Sigmoid colon (tissue), 4 donors: ENCODE measurements at regions not wholly inside any gene's neighbourhood (a gene's known extent, or its start where the extent isn't known, plus 50 kb on each side); places are given as distances from the start of the nearest gene placed in this dataset.

Experiments used
- POLR2A ChIP-seq, 2 donors: fragments of 450-650 bp; IDR thresholded peaks; one replicate each; pipeline ENCODE4 v1.6.1; 2016; ENCODE audit warnings: antibody characterized with exemption in 2 of 2, mild to moderate bottlenecking in 2 of 2, moderate library complexity in 2 of 2
- POLR2AphosphoS5 ChIP-seq, 4 donors: sonication (generic); formaldehyde crosslinking; IDR thresholded peaks; one replicate each; pipeline ENCODE4 v1.6.1; 2017; ENCODE audit warnings: antibody characterized with exemption in 4 of 4
- TF ChIP-seq, protein P1 (sequence below), 4 experiments: fragments of 450-650 bp in 3 of 4; fragments of 200-600 bp in 1 of 4; IDR thresholded peaks; one replicate each; pipeline ENCODE4 v1.5.1; 2016 to 2019; ENCODE audit warnings: antibody characterized with exemption in 4 of 4, mild to moderate bottlenecking in 3 of 4, moderate library complexity in 2 of 4

DNA sequence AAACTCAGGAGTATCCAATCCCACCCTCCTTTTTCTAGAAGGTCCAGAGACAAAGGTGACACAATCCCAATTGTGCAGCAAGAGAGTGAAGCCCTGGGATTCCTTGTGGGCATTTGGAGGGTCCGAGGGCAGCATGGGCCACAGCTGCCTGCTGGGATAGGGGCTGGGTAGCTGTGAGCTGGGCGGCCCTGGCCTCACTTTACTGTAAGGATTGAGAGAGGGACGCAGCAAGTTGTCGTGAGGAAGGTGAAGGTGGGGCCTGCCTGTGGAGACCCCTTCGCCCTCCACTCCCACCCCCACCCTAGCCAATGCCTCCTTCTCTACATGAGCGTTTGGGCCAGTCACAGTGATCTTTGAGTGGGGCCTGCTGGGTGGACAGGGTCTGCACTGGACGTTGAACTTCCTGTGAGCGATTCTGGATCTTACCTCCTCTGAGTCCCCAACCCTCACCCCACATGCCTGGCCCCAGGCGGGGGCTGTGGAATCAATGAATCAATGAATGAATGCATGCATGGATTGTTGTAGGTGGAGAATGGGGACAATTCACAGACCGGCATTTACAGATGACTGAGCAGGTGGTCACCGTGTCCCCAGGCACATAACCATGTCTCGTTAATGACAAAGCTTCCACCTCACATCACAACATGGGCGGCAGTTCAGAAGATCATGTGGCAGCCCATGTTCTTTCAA lies 107.2 kb downstream of the INHBB start:
- TF ChIP-seq POLR2AphosphoS5 (IDR thresholded peaks at IDR 0.05): no peak
- TF ChIP-seq, protein P1, sequence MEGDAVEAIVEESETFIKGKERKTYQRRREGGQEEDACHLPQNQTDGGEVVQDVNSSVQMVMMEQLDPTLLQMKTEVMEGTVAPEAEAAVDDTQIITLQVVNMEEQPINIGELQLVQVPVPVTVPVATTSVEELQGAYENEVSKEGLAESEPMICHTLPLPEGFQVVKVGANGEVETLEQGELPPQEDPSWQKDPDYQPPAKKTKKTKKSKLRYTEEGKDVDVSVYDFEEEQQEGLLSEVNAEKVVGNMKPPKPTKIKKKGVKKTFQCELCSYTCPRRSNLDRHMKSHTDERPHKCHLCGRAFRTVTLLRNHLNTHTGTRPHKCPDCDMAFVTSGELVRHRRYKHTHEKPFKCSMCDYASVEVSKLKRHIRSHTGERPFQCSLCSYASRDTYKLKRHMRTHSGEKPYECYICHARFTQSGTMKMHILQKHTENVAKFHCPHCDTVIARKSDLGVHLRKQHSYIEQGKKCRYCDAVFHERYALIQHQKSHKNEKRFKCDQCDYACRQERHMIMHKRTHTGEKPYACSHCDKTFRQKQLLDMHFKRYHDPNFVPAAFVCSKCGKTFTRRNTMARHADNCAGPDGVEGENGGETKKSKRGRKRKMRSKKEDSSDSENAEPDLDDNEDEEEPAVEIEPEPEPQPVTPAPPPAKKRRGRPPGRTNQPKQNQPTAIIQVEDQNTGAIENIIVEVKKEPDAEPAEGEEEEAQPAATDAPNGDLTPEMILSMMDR (IDR thresholded peaks at IDR 0.05): no peak
- TF ChIP-seq POLR2A (IDR thresholded peaks at IDR 0.05): no peak
